Right lobe of liver (tissue), 4 donors: ENCODE measurements at regions not wholly inside any gene's neighbourhood (a gene's known extent, or its start where the extent isn't known, plus 50 kb on each side); places are given as distances from the start of the nearest gene placed in this dataset.

Experiments
- CTCF ChIP-seq, 4 donors: fragments of 200-600 bp in 3 of 4; fragments of 450-650 bp in 1 of 4; IDR thresholded peaks; one replicate each; pipeline versions ENCODE4 v1.5.1 to v1.8.0; 2016 to 2022; ENCODE audit warnings: antibody characterized with exemption in 4 of 4, mild to moderate bottlenecking in 2 of 4
- POLR2A ChIP-seq: fragments of 450-650 bp; IDR thresholded peaks from one replicate; pipeline ENCODE4 v1.6.1; 2017; ENCODE audit warnings: antibody characterized with exemption, mild to moderate bottlenecking
- donor health status: DM: no; HTN: no; CAD: no.
- donor health status: DM: no; HTN: no; CAD: no.
- donor health status: DM: no; HTN: yes; CAD: no.

DNA sequence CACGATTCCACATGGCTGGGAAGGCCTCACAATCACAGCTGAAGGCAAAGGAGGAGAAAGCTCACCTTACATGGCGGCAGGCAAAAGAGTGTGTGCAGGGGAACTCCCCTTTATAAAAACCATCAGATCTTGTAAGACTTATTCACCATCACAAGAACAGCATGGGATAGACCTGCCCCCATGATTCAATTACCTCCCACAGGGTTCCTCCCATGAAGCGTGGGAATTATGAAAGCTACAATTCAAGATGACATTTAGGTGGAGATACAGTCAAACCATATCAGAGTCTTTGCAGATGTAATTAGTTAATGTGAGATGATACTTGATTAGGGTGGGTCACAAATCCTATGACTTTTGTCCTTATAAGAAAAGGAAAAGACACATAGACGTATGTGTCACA is 688.9 kb downstream of the GBE1 start:
- no peak for TF ChIP-seq CTCF (IDR thresholded peaks at IDR 0.05)
- no peak for TF ChIP-seq POLR2A
